ENCODE measurements at regions not wholly inside any gene's neighbourhood (a gene's known extent, or its start where the extent isn't known, plus 50 kb on each side); places are given as distances from the start of the nearest gene placed in this dataset.

- DNase-seq: no peak
Observed at GRCh38 chrX:39974270-39974669, 123.5 kb downstream of the BCOR start.

GRCh38 chrX:39975101-39975925 is 122.4 kb downstream of the BCOR start:
- DNase-seq: no peak

- DNase-seq: no peak
Observed at GRCh38 chrX:39981946-39982345, 115.8 kb downstream of the BCOR start.

- DNase-seq: no peak
Observed at GRCh38 chrX:39982948-39983347, 114.8 kb downstream of the BCOR start.

- no peak for DNase-seq
Observed at GRCh38 chrX:39983715-39984114, 114.0 kb downstream of the BCOR start.

GRCh38 chrX:39984191-39984956 is 113.4 kb downstream of the BCOR start:
- no peak for DNase-seq

GRCh38 chrX:39985071-39985470 is 112.7 kb downstream of the BCOR start:
- no peak for DNase-seq

- no peak for DNase-seq
Observed at GRCh38 chrX:39985551-39985950, 112.2 kb downstream of the BCOR start.

GRCh38 chrX:39988496-39988895 is 109.3 kb downstream of the BCOR start:
- no peak for DNase-seq

- no peak for DNase-seq
Observed at GRCh38 chrX:39990388-39990787, 107.4 kb downstream of the BCOR start.

GRCh38 chrX:39992300-39992699 is 105.5 kb downstream of the BCOR start:
- no peak for DNase-seq

- no peak for DNase-seq
Observed at GRCh38 chrX:39995457-39995856, 102.3 kb downstream of the BCOR start.

GRCh38 chrX:39996536-39996935 is 101.2 kb downstream of the BCOR start:
- no peak for DNase-seq

- DNase-seq: no peak
Observed at GRCh38 chrX:39998636-39999406, 98.9 kb downstream of the BCOR start.
